ENCODE measurements at regions not wholly inside any gene's neighbourhood (a gene's known extent, or its start where the extent isn't known, plus 50 kb on each side); places are given as distances from the start of the nearest gene placed in this dataset.

GRCh38 chr2:217614096-217614495 lies 388.7 kb downstream of the TNS1 start:
- H3K4me3 ChIP-seq (replicated peaks; ENCODE audit: low read depth, low read length): no peak overlapping the region
- DNase-seq (ENCODE audit: low read depth): no peak
- no peak for TF ChIP-seq CTCF (IDR thresholded peaks at IDR 0.05; ENCODE audit: low read length, missing control alignments)

GRCh38 chr2:217612920-217613319 lies 389.9 kb downstream of the TNS1 start:
- TF ChIP-seq CTCF (IDR thresholded peaks at IDR 0.05; ENCODE audit: low read length, missing control alignments): no peak
- H3K4me3 ChIP-seq (replicated peaks; ENCODE audit: low read depth, low read length): no peak overlapping the region
- no peak for DNase-seq (ENCODE audit: low read depth)

GRCh38 chr2:217612211-217612610 lies 390.6 kb downstream of the TNS1 start:
- no peak for DNase-seq (ENCODE audit: low read depth)
- TF ChIP-seq CTCF (IDR thresholded peaks at IDR 0.05; ENCODE audit: low read length, missing control alignments): no peak
- no peak overlapping the region for H3K4me3 ChIP-seq (replicated peaks; ENCODE audit: low read depth, low read length)

- H3K4me3 ChIP-seq (replicated peaks; ENCODE audit: low read depth, low read length): no peak overlapping the region
- no peak for DNase-seq (ENCODE audit: low read depth)
- no peak for TF ChIP-seq CTCF (IDR thresholded peaks at IDR 0.05; ENCODE audit: low read length, missing control alignments)
Measured at GRCh38 chr2:217611626-217612127, 391.1 kb downstream of the TNS1 start.

- DNase-seq (ENCODE audit: low read depth): no peak
- no peak for TF ChIP-seq CTCF (IDR thresholded peaks at IDR 0.05; ENCODE audit: low read length, missing control alignments)
Measured at GRCh38 chr2:217611056-217611455, 391.7 kb downstream of the TNS1 start.

GRCh38 chr2:217610401-217610814 lies 392.4 kb downstream of the TNS1 start:
- H3K4me3 ChIP-seq (replicated peaks; ENCODE audit: low read depth, low read length): no peak overlapping the region
- no peak for DNase-seq (ENCODE audit: low read depth)
- no peak for TF ChIP-seq CTCF (IDR thresholded peaks at IDR 0.05; ENCODE audit: low read length, missing control alignments)

More at GRCh38 chr2:217611056-217611455, 391.7 kb downstream of the TNS1 start:
- H3K4me3 ChIP-seq (replicated peaks; ENCODE audit: low read depth, low read length): no peak overlapping the region

GRCh38 chr2:217609952-217610351 lies 392.8 kb downstream of the TNS1 start:
- no peak overlapping the region for H3K4me3 ChIP-seq (replicated peaks; ENCODE audit: low read depth, low read length)
- TF ChIP-seq CTCF (IDR thresholded peaks at IDR 0.05; ENCODE audit: low read length, missing control alignments): no peak
- no peak for DNase-seq (ENCODE audit: low read depth)

All from fibroblast of pulmonary artery (primary cell).